ENCODE measurements at regions not wholly inside any gene's neighbourhood (a gene's known extent, or its start where the extent isn't known, plus 50 kb on each side); places are given as distances from the start of the nearest gene placed in this dataset.

DNA sequence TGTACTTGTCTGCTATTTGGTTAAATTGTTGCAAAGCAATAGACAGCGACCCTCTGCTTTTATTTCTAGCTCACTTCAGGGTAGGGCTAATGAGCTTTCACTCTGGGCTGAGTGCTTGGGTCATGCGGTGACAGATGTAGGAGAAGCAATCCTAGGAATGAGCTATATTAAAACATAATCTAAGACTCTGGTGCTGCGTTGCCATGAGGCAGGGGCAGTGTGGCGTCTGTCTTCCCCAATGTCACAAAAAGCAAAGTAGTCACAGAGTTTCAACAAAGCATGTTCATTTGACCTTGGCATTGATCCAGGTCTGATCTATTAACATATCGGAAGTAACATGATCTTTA is 55.5 kb upstream of the GRAMD1B start:
- no peak overlapping the region for H2AFZ ChIP-seq (ENCODE audit: low read length)
- no peaks in the 10 kb centered on the region for H3F3A ChIP-seq (ENCODE audit: insufficient read depth, low read length)
- no peak overlapping the region for H3K4me2 ChIP-seq (ENCODE audit: low read depth, low read length)
- no peak overlapping the region for H3K4me3 ChIP-seq (ENCODE audit: low read length)
- no peaks in the 10 kb centered on the region for H4K20me1 ChIP-seq (ENCODE audit: insufficient read depth, low read length)
- H3K79me2 ChIP-seq (ENCODE audit: low read length) = no peaks in the 10 kb centered on the region
- H3K9me2 ChIP-seq (replicated peaks; ENCODE audit: insufficient read depth, low read length) = no peaks in the 10 kb centered on the region
- H3K27me3 ChIP-seq (replicated peaks; ENCODE audit: insufficient read depth, low read length) = no peaks in the 10 kb centered on the region
- no peaks in the 10 kb centered on the region for H3K36me3 ChIP-seq (replicated peaks; ENCODE audit: insufficient read depth, low read length)
- H3K27ac ChIP-seq (ENCODE audit: low read length) = no peak overlapping the region
- no peak overlapping the region for H3K9ac ChIP-seq (ENCODE audit: low read length)
- DNase-seq = no peak
- H3K9me3 ChIP-seq (replicated peaks; ENCODE audit: insufficient read depth, low read length) = no peaks in the 10 kb centered on the region
- TF ChIP-seq EZH2phosphoT487 (IDR thresholded peaks at IDR 0.05; ENCODE audit: low read length) = no peak
- no peak for TF ChIP-seq EZH2 (optimal IDR thresholded peaks at IDR 0.05; ENCODE audit: low read depth, low read length)
- TF ChIP-seq, protein P1, sequence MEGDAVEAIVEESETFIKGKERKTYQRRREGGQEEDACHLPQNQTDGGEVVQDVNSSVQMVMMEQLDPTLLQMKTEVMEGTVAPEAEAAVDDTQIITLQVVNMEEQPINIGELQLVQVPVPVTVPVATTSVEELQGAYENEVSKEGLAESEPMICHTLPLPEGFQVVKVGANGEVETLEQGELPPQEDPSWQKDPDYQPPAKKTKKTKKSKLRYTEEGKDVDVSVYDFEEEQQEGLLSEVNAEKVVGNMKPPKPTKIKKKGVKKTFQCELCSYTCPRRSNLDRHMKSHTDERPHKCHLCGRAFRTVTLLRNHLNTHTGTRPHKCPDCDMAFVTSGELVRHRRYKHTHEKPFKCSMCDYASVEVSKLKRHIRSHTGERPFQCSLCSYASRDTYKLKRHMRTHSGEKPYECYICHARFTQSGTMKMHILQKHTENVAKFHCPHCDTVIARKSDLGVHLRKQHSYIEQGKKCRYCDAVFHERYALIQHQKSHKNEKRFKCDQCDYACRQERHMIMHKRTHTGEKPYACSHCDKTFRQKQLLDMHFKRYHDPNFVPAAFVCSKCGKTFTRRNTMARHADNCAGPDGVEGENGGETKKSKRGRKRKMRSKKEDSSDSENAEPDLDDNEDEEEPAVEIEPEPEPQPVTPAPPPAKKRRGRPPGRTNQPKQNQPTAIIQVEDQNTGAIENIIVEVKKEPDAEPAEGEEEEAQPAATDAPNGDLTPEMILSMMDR (IDR thresholded peaks at IDR 0.05; ENCODE audit: low read length) = no peak
- H3K4me1 ChIP-seq (ENCODE audit: low read length) = no peaks in the 10 kb centered on the region

DNA sequence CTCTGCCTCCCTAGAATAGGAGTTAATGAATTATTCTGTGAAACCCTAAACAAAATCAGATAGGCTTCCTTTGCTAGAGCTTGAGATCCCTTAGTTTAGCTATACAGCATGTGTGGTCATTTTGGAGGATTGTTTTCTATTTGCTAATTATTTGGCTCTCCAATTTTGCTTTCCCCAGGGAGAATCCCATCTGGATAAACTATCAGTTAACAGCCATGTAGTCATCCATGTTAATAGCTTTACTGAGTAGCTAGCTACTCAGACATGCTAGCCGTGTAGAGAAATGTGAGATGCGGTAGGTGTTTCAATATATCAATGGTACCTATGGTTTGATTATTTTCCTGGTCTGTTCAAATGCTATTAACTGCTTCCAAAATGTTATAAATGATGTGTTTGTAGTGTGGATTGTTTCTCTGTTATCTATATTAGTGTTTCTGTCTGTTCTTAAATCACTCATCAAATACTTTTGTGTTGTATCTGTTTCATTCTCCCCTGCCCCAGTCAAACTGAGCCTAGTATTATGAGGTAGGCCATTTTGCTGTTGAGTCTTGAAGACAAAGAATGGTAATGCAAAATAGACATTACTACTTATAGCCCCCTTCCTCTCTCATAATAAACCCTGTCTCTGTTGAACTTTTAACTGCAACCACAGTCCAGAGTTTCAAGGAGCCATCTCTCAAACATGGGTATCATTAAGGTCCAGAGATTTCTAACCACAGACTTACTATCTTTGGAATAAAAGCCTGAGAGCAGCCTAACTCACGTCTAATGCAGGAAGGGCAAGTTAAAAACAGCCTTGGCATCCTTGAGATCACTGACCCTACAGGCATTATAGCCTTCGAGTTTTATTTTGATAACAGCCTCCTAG is 56.1 kb upstream of the GRAMD1B start:
- H3K4me1 ChIP-seq (ENCODE audit: low read length) = no peaks in the 10 kb centered on the region
- H3K9ac ChIP-seq (ENCODE audit: low read length) = no peak overlapping the region
- H3K27me3 ChIP-seq (replicated peaks; ENCODE audit: insufficient read depth, low read length) = no peaks in the 10 kb centered on the region
- no peaks in the 10 kb centered on the region for H3F3A ChIP-seq (ENCODE audit: insufficient read depth, low read length)
- H3K9me2 ChIP-seq (replicated peaks; ENCODE audit: insufficient read depth, low read length) = no peaks in the 10 kb centered on the region
- no peaks in the 10 kb centered on the region for H3K36me3 ChIP-seq (replicated peaks; ENCODE audit: insufficient read depth, low read length)
- no peaks in the 10 kb centered on the region for H3K9me3 ChIP-seq (replicated peaks; ENCODE audit: insufficient read depth, low read length)
- TF ChIP-seq, protein P1 (IDR thresholded peaks at IDR 0.05; ENCODE audit: low read length) = no peak
- TF ChIP-seq EZH2 (optimal IDR thresholded peaks at IDR 0.05; ENCODE audit: low read depth, low read length) (no peak), EZH2phosphoT487 (IDR thresholded peaks at IDR 0.05; ENCODE audit: low read length) (no peak)
- no peak overlapping the region for H3K27ac ChIP-seq (ENCODE audit: low read length)
- H2AFZ ChIP-seq (ENCODE audit: low read length) = no peak overlapping the region
- no peak overlapping the region for H3K4me2 ChIP-seq (ENCODE audit: low read depth, low read length)
- H4K20me1 ChIP-seq (ENCODE audit: insufficient read depth, low read length) = no peaks in the 10 kb centered on the region
- no peak for DNase-seq
- no peaks in the 10 kb centered on the region for H3K79me2 ChIP-seq (ENCODE audit: low read length)
- no peak overlapping the region for H3K4me3 ChIP-seq (ENCODE audit: low read length)

DNA sequence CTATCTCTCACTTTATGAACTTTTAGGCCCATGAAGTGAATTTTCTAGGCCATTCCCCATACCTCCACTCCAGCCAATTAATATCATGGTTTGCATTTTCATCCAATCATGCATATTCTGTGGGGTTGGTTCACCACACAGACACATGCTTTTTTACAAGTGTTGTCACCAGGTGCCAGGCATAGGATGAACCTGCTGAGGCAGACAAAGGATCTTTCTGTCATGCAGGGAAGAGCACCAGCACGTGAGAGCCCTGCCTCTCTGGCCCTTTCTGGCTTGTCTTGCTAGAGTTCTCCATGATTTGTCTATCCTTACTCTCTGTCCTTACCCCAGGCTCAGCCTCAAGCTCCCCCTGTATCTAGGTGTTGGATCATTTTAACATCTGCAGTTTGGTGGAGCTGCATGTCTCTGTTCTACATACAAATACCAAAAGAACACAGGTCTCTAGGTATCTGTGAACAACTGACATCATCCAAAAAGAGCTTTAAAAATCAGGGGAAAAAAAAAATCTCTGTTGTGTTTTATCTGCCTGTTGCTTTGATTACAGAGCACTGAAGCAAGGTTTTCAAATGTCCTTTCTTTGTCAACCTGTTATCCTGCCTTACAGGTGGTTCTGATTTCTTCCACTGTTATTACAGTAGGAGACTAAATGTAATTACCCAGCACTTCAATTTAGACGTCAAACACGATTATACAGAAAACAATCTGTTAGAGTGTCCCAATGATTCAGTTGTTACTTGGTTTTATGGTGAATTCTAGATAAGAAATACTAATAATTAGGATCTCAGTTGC is 58.4 kb upstream of the GRAMD1B start:
- H3K27me3 ChIP-seq (replicated peaks; ENCODE audit: insufficient read depth, low read length) = no peaks in the 10 kb centered on the region
- H3K79me2 ChIP-seq (ENCODE audit: low read length) = no peaks in the 10 kb centered on the region
- DNase-seq = no peak
- no peaks in the 10 kb centered on the region for H4K20me1 ChIP-seq (ENCODE audit: insufficient read depth, low read length)
- H3K9me3 ChIP-seq (replicated peaks; ENCODE audit: insufficient read depth, low read length) = no peaks in the 10 kb centered on the region
- no peaks in the 10 kb centered on the region for H3K9me2 ChIP-seq (replicated peaks; ENCODE audit: insufficient read depth, low read length)
- H3K4me3 ChIP-seq (ENCODE audit: low read length) = no peak overlapping the region
- H3K4me1 ChIP-seq (ENCODE audit: low read length) = no peaks in the 10 kb centered on the region
- no peak for TF ChIP-seq EZH2 (optimal IDR thresholded peaks at IDR 0.05; ENCODE audit: low read depth, low read length)
- H2AFZ ChIP-seq (ENCODE audit: low read length) = no peak overlapping the region
- H3K27ac ChIP-seq (ENCODE audit: low read length) = no peak overlapping the region
- no peaks in the 10 kb centered on the region for H3F3A ChIP-seq (ENCODE audit: insufficient read depth, low read length)
- H3K36me3 ChIP-seq (replicated peaks; ENCODE audit: insufficient read depth, low read length) = no peaks in the 10 kb centered on the region
- H3K4me2 ChIP-seq (ENCODE audit: low read depth, low read length) = no peak overlapping the region
- no peak overlapping the region for H3K9ac ChIP-seq (ENCODE audit: low read length)

Data from MM.1S (cell line).